GM23338 (cell line): ENCODE measurements at regions not wholly inside any gene's neighbourhood (a gene's known extent, or its start where the extent isn't known, plus 50 kb on each side); places are given as distances from the start of the nearest gene placed in this dataset.

ENCODE experiments used
- ATAC-seq: fragments of 200-7000 bp; cut with Tn5 transposase; 3 replicates; pipeline ENCODE4 v1.9.1; 2020
- DNase-seq: peaks from one replicate; pipeline ENCODE4 v3.0.0-alpha.2; 2015; ENCODE audit warnings: low spot score
- H2AFZ ChIP-seq: fragments of 200-600 bp; sonication (generic); 2 replicates; pipeline ENCODE4 v1.8.0; 2016; ENCODE audit warnings: antibody characterized with exemption, mild to moderate bottlenecking, moderate library complexity
- H3F3A ChIP-seq: fragments of 200-600 bp; sonication (generic); replicated peaks from 2 replicates; pipeline ENCODE4 v1.8.0; 2017; ENCODE audit warnings: antibody characterized with exemption, mixed run types, low read depth
- H3K27ac ChIP-seq: fragments of 200-600 bp; sonication (generic); 2 replicates; pipeline ENCODE4 v1.6.1; 2016; ENCODE audit warnings: low read depth
- H3K27me3 ChIP-seq: fragments of 200-600 bp; sonication (generic); 2 replicates; pipeline ENCODE4 v1.8.0; 2016; ENCODE audit warnings: mild to moderate bottlenecking, mixed run types, moderate library complexity; ENCODE audit not compliant: insufficient read depth
- H3K36me3 ChIP-seq: fragments of 200-600 bp; sonication (generic); 2 replicates; pipeline ENCODE4 v1.8.0; 2016; ENCODE audit warnings: mild to moderate bottlenecking; ENCODE audit not compliant: insufficient read depth
- H3K4me1 ChIP-seq: fragments of 200-600 bp; sonication (generic); 2 replicates; pipeline ENCODE4 v1.8.0; 2016; ENCODE audit warnings: mild to moderate bottlenecking, moderate library complexity; ENCODE audit not compliant: insufficient read depth
- H3K4me2 ChIP-seq: fragments of 200-600 bp; sonication (generic); 2 replicates; pipeline ENCODE4 v1.7.1; 2017; ENCODE audit warnings: mixed run types
- H3K4me3 ChIP-seq: fragments of 200-600 bp; sonication (generic); 2 replicates; pipeline ENCODE4 v1.6.1; 2016; ENCODE audit warnings: mixed run types
- H3K79me2 ChIP-seq: fragments of 200-600 bp; sonication (generic); replicated peaks from 2 replicates; pipeline ENCODE4 v1.8.0; 2017; ENCODE audit warnings: mild to moderate bottlenecking; ENCODE audit not compliant: insufficient read depth
- H3K9me2 ChIP-seq: fragments of 200-600 bp; sonication (generic); 2 replicates; pipeline ENCODE4 v1.8.0; 2017; ENCODE audit not compliant: insufficient read depth
- H4K20me1 ChIP-seq: fragments of 200-600 bp; sonication (generic); replicated peaks from 2 replicates; pipeline ENCODE4 v1.8.0; 2017; ENCODE audit warnings: mild to moderate bottlenecking; ENCODE audit not compliant: insufficient read depth
- H3K27ac Mint-ChIP-seq: 2 replicates; pipeline ENCODE4 v1.8.0; 2020; ENCODE audit warnings: inconsistent platforms, mild to moderate bottlenecking, moderate library complexity, mixed read lengths
- H3K27me3 Mint-ChIP-seq: 3 replicates; pipeline ENCODE4 v1.8.0; 2022; ENCODE audit warnings: low read depth, mild to moderate bottlenecking, moderate library complexity, mixed read lengths, inconsistent platforms; ENCODE audit not compliant: insufficient read depth, poor library complexity
- H3K36me3 Mint-ChIP-seq: 3 replicates; pipeline ENCODE4 v1.8.0; 2021; ENCODE audit warnings: low read depth, mild to moderate bottlenecking, inconsistent platforms, moderate library complexity, mixed read lengths
- H3K4me1 Mint-ChIP-seq: 3 replicates; pipeline ENCODE4 v1.8.0; 2020; ENCODE audit warnings: mild to moderate bottlenecking, inconsistent platforms, mixed read lengths
- H3K4me3 Mint-ChIP-seq: 3 replicates; pipeline ENCODE4 v1.8.0; 2021; ENCODE audit warnings: moderate library complexity, mild to moderate bottlenecking, inconsistent platforms, mixed read lengths
- H3K9me3 Mint-ChIP-seq: 3 replicates; pipeline ENCODE4 v1.8.0; 2020; ENCODE audit warnings: moderate library complexity, mild to moderate bottlenecking, inconsistent platforms, mixed read lengths
- CREB1 ChIP-seq: fragments of 250-450 bp; sonication (Bioruptor Pico); IDR thresholded peaks from 2 replicates; pipeline ENCODE4 v1.5.0; 2020; ENCODE audit warnings: low read depth, mild to moderate bottlenecking, moderate library complexity
- EZH2 ChIP-seq: fragments of 200-600 bp; sonication (generic); IDR thresholded peaks from one replicate; pipeline ENCODE4 v1.8.0; 2017; ENCODE audit warnings: antibody characterized with exemption, mild to moderate bottlenecking, low read depth; ENCODE audit not compliant: unreplicated experiment
- EZH2phosphoT487 ChIP-seq: fragments of 200-600 bp; sonication (generic); IDR thresholded peaks from one replicate; pipeline ENCODE4 v1.8.1; 2018; ENCODE audit warnings: antibody characterized with exemption; ENCODE audit not compliant: unreplicated experiment
- JUNB ChIP-seq: IDR thresholded peaks from one replicate; pipeline ENCODE4 v1.6.1; 2016; ENCODE audit warnings: antibody characterized with exemption; ENCODE audit not compliant: unreplicated experiment
- NANOG ChIP-seq: IDR thresholded peaks from 2 replicates; pipeline ENCODE4 v1.6.1; 2016; ENCODE audit warnings: antibody characterized with exemption, borderline replicate concordance
- POLR2AphosphoS5 ChIP-seq: IDR thresholded peaks from 2 replicates; pipeline ENCODE4 v1.6.1; 2016; ENCODE audit warnings: antibody characterized with exemption, low read depth
- REST ChIP-seq: IDR thresholded peaks from one replicate; pipeline ENCODE4 v1.6.1; 2018; ENCODE audit warnings: antibody characterized with exemption; ENCODE audit not compliant: unreplicated experiment
- STAT1 ChIP-seq: IDR thresholded peaks from one replicate; pipeline ENCODE4 v1.6.1; 2016; ENCODE audit warnings: antibody characterized with exemption; ENCODE audit not compliant: unreplicated experiment
- ZNF114 ChIP-seq: fragments of 250-450 bp; sonication (Bioruptor Pico); IDR thresholded peaks from 2 replicates; pipeline ENCODE4 v1.5.0; 2020; ENCODE audit warnings: mild to moderate bottlenecking, moderate library complexity
- ZNF331 ChIP-seq: fragments of 250-450 bp; sonication (Bioruptor Pico); IDR thresholded peaks from 2 replicates; pipeline ENCODE4 v1.5.0; 2020; ENCODE audit warnings: low read depth, mild to moderate bottlenecking, moderate library complexity
- TF ChIP-seq, protein P1 (sequence below), 2 experiments: fragments of 200-600 bp in 1 of 2; sonication (generic) in 1 of 2; conservative IDR thresholded peaks; 2 replicates each; pipeline versions ENCODE4 v1.5.1 to v1.6.1; 2016 to 2017; ENCODE audit warnings: antibody characterized with exemption in 2 of 2, low read depth in 2 of 2, mild to moderate bottlenecking in 2 of 2, moderate library complexity in 1 of 2
- TF ChIP-seq, protein P2 (sequence below): IDR thresholded peaks from 2 replicates; pipeline ENCODE4 v1.6.1; 2016; ENCODE audit warnings: antibody characterized with exemption

DNA sequence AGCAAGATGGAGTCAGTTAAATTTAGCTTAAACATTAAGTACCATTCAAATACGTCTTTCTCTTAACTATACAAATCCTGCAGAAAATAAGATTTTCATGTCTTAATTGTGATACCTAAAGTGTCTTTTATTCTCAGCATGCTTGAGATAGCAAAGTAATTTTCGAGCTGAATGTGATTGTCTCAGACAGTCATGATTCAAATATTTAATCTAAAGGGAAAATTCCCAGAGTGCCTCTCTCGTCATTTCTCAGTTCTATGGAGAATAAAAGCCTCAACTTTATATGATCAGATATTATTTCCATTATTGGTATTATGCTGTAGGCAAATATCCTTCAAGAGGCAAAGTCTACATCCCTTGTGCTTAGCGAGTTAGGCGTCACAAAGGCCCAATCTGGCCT is 589.9 kb downstream of the TAFA4 start (continued):
- TF ChIP-seq, protein P1, sequence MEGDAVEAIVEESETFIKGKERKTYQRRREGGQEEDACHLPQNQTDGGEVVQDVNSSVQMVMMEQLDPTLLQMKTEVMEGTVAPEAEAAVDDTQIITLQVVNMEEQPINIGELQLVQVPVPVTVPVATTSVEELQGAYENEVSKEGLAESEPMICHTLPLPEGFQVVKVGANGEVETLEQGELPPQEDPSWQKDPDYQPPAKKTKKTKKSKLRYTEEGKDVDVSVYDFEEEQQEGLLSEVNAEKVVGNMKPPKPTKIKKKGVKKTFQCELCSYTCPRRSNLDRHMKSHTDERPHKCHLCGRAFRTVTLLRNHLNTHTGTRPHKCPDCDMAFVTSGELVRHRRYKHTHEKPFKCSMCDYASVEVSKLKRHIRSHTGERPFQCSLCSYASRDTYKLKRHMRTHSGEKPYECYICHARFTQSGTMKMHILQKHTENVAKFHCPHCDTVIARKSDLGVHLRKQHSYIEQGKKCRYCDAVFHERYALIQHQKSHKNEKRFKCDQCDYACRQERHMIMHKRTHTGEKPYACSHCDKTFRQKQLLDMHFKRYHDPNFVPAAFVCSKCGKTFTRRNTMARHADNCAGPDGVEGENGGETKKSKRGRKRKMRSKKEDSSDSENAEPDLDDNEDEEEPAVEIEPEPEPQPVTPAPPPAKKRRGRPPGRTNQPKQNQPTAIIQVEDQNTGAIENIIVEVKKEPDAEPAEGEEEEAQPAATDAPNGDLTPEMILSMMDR (conservative IDR thresholded peaks at IDR 0.05; ENCODE audit: low read depth in 2 of 2) = no peak
- TF ChIP-seq JUNB = no peak

DNA sequence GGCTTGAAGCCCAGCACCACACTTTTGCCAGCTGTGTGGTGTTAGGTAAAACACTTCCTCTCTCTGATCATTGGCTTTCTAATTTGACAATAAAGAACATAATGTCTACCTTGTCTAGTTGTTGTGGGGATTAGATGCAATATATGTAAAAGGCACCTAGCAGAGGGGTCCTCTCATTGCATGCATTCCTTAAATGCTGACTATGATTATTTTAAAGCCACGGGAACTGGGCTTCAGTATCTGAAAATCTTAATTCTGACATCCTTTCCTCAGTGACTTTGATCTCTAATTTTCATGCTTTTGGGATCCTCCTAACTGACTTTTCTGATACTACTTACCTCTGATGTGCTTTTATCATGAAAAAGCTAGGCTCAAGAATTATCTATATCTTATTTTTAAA is 596.3 kb downstream of the TAFA4 start:
- Mint-ChIP-seq H3K9me3 (no peaks in the 10 kb centered on the region), H3K36me3 (no peaks in the 10 kb centered on the region), H3K27me3 (no peaks in the 10 kb centered on the region), H3K27ac (no peak overlapping the region), H3K4me1 (no peaks in the 10 kb centered on the region), H3K4me3 (no peak overlapping the region)
- H3K27me3 ChIP-seq = no peaks in the 10 kb centered on the region
- no peaks in the 10 kb centered on the region for H3K9me2 ChIP-seq
- no peaks in the 10 kb centered on the region for H3F3A ChIP-seq
- H3K36me3 ChIP-seq = no peaks in the 10 kb centered on the region
- TF ChIP-seq, protein P2, sequence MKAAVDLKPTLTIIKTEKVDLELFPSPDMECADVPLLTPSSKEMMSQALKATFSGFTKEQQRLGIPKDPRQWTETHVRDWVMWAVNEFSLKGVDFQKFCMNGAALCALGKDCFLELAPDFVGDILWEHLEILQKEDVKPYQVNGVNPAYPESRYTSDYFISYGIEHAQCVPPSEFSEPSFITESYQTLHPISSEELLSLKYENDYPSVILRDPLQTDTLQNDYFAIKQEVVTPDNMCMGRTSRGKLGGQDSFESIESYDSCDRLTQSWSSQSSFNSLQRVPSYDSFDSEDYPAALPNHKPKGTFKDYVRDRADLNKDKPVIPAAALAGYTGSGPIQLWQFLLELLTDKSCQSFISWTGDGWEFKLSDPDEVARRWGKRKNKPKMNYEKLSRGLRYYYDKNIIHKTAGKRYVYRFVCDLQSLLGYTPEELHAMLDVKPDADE = no peak
- no peak for TF ChIP-seq JUNB
- no peak for TF ChIP-seq ZNF114 (CRISPR knock-in tag)
- TF ChIP-seq EZH2 = no peak
- no peak for TF ChIP-seq ZNF331 (CRISPR knock-in tag)
- TF ChIP-seq STAT1 = no peak
- no peak for TF ChIP-seq REST
- TF ChIP-seq EZH2phosphoT487 = no peak
- TF ChIP-seq NANOG = no peak
- no peak for TF ChIP-seq CREB1 (CRISPR knock-in tag)
- TF ChIP-seq POLR2AphosphoS5 = no peak
- ATAC-seq (no peak), DNase-seq (no peak)
- H3K4me2 ChIP-seq = no peak overlapping the region
- H3K4me1 ChIP-seq = no peaks in the 10 kb centered on the region
- H4K20me1 ChIP-seq = no peaks in the 10 kb centered on the region
- no peak overlapping the region for H3K27ac ChIP-seq
- no peak overlapping the region for H2AFZ ChIP-seq
- no peak overlapping the region for H3K4me3 ChIP-seq
- no peaks in the 10 kb centered on the region for H3K79me2 ChIP-seq
